Adrenal gland (tissue), 5 donors: ENCODE measurements at regions not wholly inside any gene's neighbourhood (a gene's known extent, or its start where the extent isn't known, plus 50 kb on each side); places are given as distances from the start of the nearest gene placed in this dataset.

ENCODE experiments used
- POLR2A ChIP-seq, 2 donors: fragments of 450-650 bp; IDR thresholded peaks; one replicate each; pipeline ENCODE4 v1.6.1; 2017; ENCODE audit warnings: antibody characterized with exemption in 2 of 2, mild to moderate bottlenecking in 2 of 2, moderate library complexity in 1 of 2
- TF ChIP-seq, protein P1 (sequence below), 6 experiments: fragments of 450-650 bp in 4 of 6; fragments of 200-600 bp in 2 of 6; sonication (generic) in 1 of 6; IDR thresholded peaks; 1 replicate in 5 of 6; 2 replicates in 1 of 6; pipeline versions ENCODE4 v1.5.1 to v1.8.0; 2016 to 2021; ENCODE audit warnings: antibody characterized with exemption in 6 of 6, mild to moderate bottlenecking in 2 of 6, moderate library complexity in 1 of 6
- donor health status: DM: no; HTN: no; CAD: no.

DNA sequence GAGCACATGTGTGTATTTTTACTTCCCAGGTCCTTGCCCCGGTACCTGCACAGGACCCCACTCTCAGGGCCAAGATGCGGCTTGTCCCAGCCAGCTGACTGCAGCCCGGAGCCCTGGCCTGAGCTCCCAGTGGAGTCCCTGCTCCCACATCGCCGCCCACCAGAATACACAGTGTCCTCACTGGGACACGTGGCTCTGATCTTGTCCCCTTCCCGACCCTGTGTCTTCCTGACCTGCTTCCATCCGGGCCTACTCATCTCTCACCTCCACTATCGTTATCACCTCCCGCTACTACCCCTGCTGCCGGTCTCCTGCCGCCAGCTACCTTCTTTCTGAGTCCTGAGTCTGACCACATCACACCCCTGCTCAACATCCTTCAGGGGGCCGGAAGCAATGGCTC, 146.3 kb upstream of the CHST15 start:
- TF ChIP-seq POLR2A (IDR thresholded peaks at IDR 0.05) = no peak
- TF ChIP-seq, protein P1, sequence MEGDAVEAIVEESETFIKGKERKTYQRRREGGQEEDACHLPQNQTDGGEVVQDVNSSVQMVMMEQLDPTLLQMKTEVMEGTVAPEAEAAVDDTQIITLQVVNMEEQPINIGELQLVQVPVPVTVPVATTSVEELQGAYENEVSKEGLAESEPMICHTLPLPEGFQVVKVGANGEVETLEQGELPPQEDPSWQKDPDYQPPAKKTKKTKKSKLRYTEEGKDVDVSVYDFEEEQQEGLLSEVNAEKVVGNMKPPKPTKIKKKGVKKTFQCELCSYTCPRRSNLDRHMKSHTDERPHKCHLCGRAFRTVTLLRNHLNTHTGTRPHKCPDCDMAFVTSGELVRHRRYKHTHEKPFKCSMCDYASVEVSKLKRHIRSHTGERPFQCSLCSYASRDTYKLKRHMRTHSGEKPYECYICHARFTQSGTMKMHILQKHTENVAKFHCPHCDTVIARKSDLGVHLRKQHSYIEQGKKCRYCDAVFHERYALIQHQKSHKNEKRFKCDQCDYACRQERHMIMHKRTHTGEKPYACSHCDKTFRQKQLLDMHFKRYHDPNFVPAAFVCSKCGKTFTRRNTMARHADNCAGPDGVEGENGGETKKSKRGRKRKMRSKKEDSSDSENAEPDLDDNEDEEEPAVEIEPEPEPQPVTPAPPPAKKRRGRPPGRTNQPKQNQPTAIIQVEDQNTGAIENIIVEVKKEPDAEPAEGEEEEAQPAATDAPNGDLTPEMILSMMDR (IDR thresholded peaks at IDR 0.05) = no peak
